ENCODE measurements at regions not wholly inside any gene's neighbourhood (a gene's known extent, or its start where the extent isn't known, plus 50 kb on each side); places are given as distances from the start of the nearest gene placed in this dataset.

- no peak overlapping the region for H3K4me3 Mint-ChIP-seq
- peaks cover 29 to 44% (median 38%) of the 10 kb centered on the region in 3 donors for H3K4me1 Mint-ChIP-seq
- peaks cover 9 to 16% (median 11%) of the 10 kb centered on the region in 3 donors for H3K27me3 Mint-ChIP-seq
- H3K27ac Mint-ChIP-seq: peak overlapping the region in 3 of 6 donors; percentile 19 to 89 (median 27)
- DNase-seq (no peak), ATAC-seq (ENCODE audit: low read depth in 2 of 2) (no peak)
- H3K9me3 Mint-ChIP-seq: peaks cover 0 to 12% (median 2%) of the 10 kb centered on the region in 7 donors
- H3K36me3 Mint-ChIP-seq: peaks cover 0 to 6% of the 10 kb centered on the region in 2 donors
These were observed 110.6 kb downstream of the SIK1 start for GRCh38 chr21:43316156-43316845.

- peaks cover 29 to 44% (median 38%) of the 10 kb centered on the region in 3 donors for H3K4me1 Mint-ChIP-seq
- peak; percentile 52 for DNase-seq
These were observed 111.4 kb downstream of the SIK1 start for GRCh38 chr21:43315244-43316137.

GRCh38 chr21:43313939-43314405 lies 113.0 kb downstream of the SIK1 start:
- DNase-seq (no peak), ATAC-seq (ENCODE audit: low read depth in 2 of 2) (no peak)
- Mint-ChIP-seq H3K4me1 (peaks cover 23 to 41% (median 29%) of the 10 kb centered on the region in 3 donors), H3K27ac (peak overlapping the region in 3 of 6 donors; percentile 70 to 89 (median 89)), H3K4me3 (no peak overlapping the region), H3K36me3 (peaks cover 0 to 6% of the 10 kb centered on the region in 2 donors), H3K9me3 (peaks cover 0 to 12% (median 2%) of the 10 kb centered on the region in 7 donors), H3K27me3 (peaks cover 7 to 16% (median 11%) of the 10 kb centered on the region in 3 donors)

More at GRCh38 chr21:43315244-43316137, 111.4 kb downstream of the SIK1 start:
- peak overlapping the region in 3 of 8 donors; percentile 27 to 81 (median 28) for H3K4me3 Mint-ChIP-seq
- ATAC-seq (ENCODE audit: low read depth in 2 of 2): peak; percentile 83 to 87
- H3K27me3 Mint-ChIP-seq: peaks cover 9 to 16% (median 11%) of the 10 kb centered on the region in 3 donors
- peaks cover 0 to 6% of the 10 kb centered on the region in 2 donors for H3K36me3 Mint-ChIP-seq
- peak overlapping the region in 5 of 6 donors; percentile 77 to 97 (median 94) for H3K27ac Mint-ChIP-seq
- peaks cover 0 to 12% (median 2%) of the 10 kb centered on the region in 7 donors for H3K9me3 Mint-ChIP-seq

GRCh38 chr21:43313221-43313938 lies 113.6 kb downstream of the SIK1 start:
- H3K27ac Mint-ChIP-seq: peak overlapping the region in 4 of 6 donors; percentile 24 to 89 (median 54)
- peaks cover 0 to 6% of the 10 kb centered on the region in 2 donors for H3K36me3 Mint-ChIP-seq
- H3K4me3 Mint-ChIP-seq: peak overlapping the region in 1 of 8 donors; percentile 47
- no peak for DNase-seq
- ATAC-seq (ENCODE audit: low read depth in 2 of 2): no peak
- peaks cover 0 to 7% (median 2%) of the 10 kb centered on the region in 7 donors for H3K9me3 Mint-ChIP-seq
- H3K4me1 Mint-ChIP-seq: peaks cover 18 to 35% (median 23%) of the 10 kb centered on the region in 3 donors
- peaks cover 4 to 16% (median 11%) of the 10 kb centered on the region in 3 donors for H3K27me3 Mint-ChIP-seq

DNA sequence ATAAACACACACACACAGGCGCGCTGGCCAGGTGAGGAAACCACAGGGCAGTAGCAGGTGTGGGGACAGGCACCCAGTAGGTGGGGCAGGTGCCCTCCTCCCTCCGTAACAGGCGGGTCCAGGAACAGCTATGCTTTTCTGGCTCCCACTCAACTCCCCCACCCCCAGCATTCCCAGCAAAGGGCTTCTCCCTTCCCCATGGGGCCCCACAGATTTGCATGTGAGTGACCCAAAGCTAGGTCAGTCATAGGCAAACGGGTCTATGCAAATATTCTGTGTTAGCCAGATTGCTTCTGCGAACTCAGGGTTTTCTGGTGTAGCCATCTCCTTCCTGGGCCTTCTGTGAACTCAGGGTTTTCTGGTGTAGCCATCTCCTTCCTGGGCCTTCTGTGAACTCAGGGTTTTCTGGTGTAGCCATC lies 114.2 kb downstream of the SIK1 start:
- peak overlapping the region in 1 of 6 donors; percentile 73 for H3K27ac Mint-ChIP-seq

DNA sequence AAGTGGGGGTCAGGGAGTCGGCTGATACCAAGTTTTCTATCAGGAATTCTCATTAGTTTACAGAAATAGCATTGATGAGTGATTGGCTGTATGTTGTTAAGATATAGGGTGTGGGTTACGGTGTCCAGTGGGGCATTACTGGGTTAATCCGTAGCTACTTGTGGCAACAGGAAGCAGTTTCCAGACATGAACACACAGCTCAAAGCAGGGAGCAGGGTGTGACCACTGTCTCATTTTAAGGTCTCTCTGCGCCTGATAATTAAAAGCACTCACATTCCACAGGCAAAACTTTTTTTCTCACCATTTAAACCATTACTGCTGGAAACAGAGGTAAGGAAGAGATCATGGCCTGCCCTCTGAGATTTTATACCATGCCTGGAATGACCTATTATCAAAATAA lies 114.9 kb downstream of the SIK1 start:
- ATAC-seq (ENCODE audit: low read depth in 2 of 2) (no peak), DNase-seq (no peak)
- H3K4me1 Mint-ChIP-seq: peaks cover 24 to 31% (median 30%) of the 10 kb centered on the region in 3 donors
- peak overlapping the region in 1 of 8 donors; percentile 24 for H3K4me3 Mint-ChIP-seq
- H3K27me3 Mint-ChIP-seq: peaks cover 4 to 11% (median 11%) of the 10 kb centered on the region in 3 donors
- H3K36me3 Mint-ChIP-seq: peaks cover 0 to 6% of the 10 kb centered on the region in 2 donors
- H3K9me3 Mint-ChIP-seq: no peaks in the 10 kb centered on the region
- H3K27ac Mint-ChIP-seq: no peak overlapping the region

More for the DNA sequence above, 114.2 kb downstream of the SIK1 start:
- Mint-ChIP-seq H3K4me3 (no peak overlapping the region), H3K36me3 (peaks cover 0 to 6% of the 10 kb centered on the region in 2 donors), H3K9me3 (peaks cover 0 to 5% (median 1%) of the 10 kb centered on the region in 7 donors), H3K27me3 (peaks cover 4 to 16% (median 11%) of the 10 kb centered on the region in 3 donors), H3K4me1 (peaks cover 18 to 32% (median 23%) of the 10 kb centered on the region in 3 donors)
- ATAC-seq (ENCODE audit: low read depth in 2 of 2) (peak in 1 of 2 donors; percentile 30), DNase-seq (no peak)

DNA sequence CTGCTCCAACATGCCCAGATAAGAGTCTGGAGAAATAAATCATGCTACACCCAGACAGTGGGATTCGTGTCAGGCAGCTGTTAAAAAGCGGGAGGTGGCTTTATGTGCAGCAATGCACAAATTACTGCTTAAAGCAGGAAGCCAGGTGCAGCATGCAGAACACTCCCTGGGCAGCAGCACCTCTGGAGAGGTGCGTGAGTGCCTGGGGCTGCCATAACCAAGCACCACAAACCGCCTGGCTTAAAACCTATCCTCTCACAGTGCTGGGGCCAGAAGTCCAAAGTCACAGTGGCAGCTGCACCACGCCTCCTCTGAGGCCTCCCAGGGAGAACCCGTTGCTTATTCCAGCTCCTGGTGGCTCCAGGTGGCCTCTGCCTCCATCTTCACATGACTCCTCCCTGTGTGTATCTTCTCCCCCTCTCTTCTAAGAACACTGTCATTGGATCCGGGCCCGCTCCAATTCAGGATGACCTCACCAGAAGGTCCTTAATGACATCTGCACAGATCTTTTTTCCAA lies 115.6 kb downstream of the SIK1 start:
- Mint-ChIP-seq H3K36me3 (peaks cover 0 to 6% of the 10 kb centered on the region in 2 donors), H3K9me3 (no peaks in the 10 kb centered on the region), H3K27me3 (peaks cover 4 to 11% (median 11%) of the 10 kb centered on the region in 3 donors), H3K4me3 (no peak overlapping the region), H3K4me1 (peaks cover 27 to 33% (median 31%) of the 10 kb centered on the region in 3 donors), H3K27ac (peak overlapping the region in 1 of 6 donors; percentile 89)
- no peak for DNase-seq
- ATAC-seq (ENCODE audit: low read depth in 2 of 2): no peak

- Mint-ChIP-seq H3K4me1 (peaks cover 24 to 37% (median 28%) of the 10 kb centered on the region in 3 donors), H3K27me3 (peaks cover 6 to 16% (median 11%) of the 10 kb centered on the region in 3 donors), H3K36me3 (no peaks in the 10 kb centered on the region), H3K4me3 (no peak overlapping the region), H3K9me3 (no peaks in the 10 kb centered on the region), H3K27ac (peak overlapping the region in 4 of 6 donors; percentile 21 to 75 (median 68))
- no peak for DNase-seq
- ATAC-seq (ENCODE audit: low read depth in 2 of 2): no peak
These were observed 118.1 kb downstream of the SIK1 start for GRCh38 chr21:43308815-43309283.

DNA sequence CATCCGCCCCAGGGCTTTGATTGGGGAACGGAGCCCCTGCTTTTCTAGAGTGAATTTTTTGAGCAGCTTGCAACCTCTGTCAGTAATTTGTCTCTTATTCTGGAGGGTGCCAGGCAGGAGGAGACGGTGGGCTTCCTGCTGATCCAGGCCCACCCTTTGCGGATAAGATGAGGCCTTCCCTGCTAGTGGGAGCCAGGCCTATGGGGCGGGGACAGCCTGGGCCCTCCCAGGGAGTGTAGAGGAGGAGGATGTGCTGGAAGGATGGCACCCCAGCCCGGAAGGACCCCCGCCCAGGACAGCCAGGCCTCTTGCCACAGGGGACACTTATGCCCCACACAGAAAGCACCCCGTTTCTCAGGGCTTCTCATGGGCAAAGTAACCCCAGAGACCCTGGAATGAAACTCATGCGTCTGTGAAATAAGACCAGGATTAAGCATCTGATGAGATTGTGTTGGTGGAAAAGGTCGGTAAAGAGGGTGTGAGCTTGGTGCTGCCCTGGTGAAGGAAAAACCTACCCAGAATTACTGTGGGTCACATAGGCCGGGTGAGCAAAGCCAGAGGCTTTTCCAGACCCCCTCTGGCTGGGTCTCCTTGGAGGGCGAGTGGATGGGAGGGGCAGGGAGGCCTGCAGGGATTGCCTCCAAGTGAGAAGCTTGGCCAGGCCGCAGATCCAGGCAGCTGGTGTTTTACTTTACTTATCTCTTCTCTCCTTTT lies 118.7 kb downstream of the SIK1 start:
- ATAC-seq (ENCODE audit: low read depth in 2 of 2): no peak
- DNase-seq: no peak
- peak overlapping the region in 3 of 6 donors; percentile 49 to 79 (median 75) for H3K27ac Mint-ChIP-seq

DNA sequence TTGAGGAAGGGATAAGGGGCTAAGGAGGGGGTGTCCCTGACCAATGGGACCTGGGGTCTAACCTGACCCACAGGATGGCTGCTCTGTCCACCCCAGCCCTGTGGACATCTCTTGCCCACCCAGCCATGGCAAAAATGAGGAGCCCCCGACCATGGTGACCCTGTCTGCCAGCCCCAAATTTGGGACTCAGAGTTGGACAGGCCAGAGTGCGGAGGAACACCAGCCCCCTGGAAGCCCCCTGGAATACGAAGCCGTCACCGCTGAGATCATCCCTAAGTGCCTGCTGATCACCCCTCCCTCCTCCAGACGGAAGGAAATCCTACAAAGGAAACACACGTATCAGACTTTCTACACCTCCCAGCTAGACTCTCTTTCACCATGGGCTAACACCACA lies 119.3 kb downstream of the SIK1 start:
- ATAC-seq (ENCODE audit: low read depth in 2 of 2) (no peak), DNase-seq (no peak)
- peaks cover 23 to 37% (median 28%) of the 10 kb centered on the region in 3 donors for H3K4me1 Mint-ChIP-seq
- H3K36me3 Mint-ChIP-seq: no peaks in the 10 kb centered on the region
- H3K4me3 Mint-ChIP-seq: peak overlapping the region in 1 of 8 donors; percentile 35
- H3K9me3 Mint-ChIP-seq: no peaks in the 10 kb centered on the region
- peaks cover 10 to 22% (median 18%) of the 10 kb centered on the region in 3 donors for H3K27me3 Mint-ChIP-seq
- peak overlapping the region in 4 of 6 donors; percentile 49 to 85 (median 80) for H3K27ac Mint-ChIP-seq

More for the DNA sequence above, 118.7 kb downstream of the SIK1 start:
- Mint-ChIP-seq H3K9me3 (no peaks in the 10 kb centered on the region), H3K27me3 (peaks cover 10 to 22% (median 14%) of the 10 kb centered on the region in 3 donors), H3K4me3 (no peak overlapping the region), H3K36me3 (no peaks in the 10 kb centered on the region), H3K4me1 (peaks cover 24 to 39% (median 30%) of the 10 kb centered on the region in 3 donors)

DNA sequence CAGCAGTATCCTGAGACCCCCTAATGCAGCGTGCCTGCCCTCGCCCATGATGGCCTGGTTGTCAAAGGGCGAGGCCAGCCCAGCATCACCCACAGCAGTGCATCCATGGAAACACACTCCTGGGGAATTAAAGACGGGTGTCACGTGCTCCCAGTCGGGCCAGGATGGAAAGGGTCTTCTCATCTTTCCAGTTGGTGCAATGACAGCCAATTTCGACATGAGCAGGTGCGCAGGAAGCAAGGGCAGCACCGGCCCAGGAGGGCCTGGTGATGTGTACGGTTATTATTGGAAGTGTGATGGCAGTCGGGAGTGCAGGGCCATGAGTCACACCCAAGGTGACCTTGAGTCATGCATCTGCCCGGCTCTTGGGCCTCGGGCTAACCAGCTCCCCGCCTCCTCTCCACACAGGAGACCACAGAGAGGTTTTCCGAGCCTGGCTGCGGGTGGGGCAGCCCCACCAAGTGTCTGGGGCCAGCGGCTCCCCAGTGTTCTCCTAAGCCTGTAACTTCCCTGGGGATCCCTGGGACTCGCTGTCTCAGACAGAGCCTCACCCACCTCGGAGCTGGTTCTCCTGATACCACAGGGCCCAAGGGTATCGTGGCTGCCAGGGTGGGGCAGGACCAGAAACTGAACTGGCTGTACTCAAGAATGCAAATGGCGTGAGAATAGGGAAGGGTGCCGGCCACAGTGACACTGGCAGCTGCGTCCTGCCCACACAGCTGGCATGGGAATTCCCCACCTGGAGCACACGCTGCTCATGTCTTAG lies 119.8 kb downstream of the SIK1 start:
- Mint-ChIP-seq H3K4me3 (peak overlapping the region in 2 of 8 donors; percentile 20 to 35), H3K36me3 (no peaks in the 10 kb centered on the region), H3K9me3 (no peaks in the 10 kb centered on the region), H3K27me3 (peaks cover 10 to 22% (median 18%) of the 10 kb centered on the region in 3 donors), H3K27ac (peak overlapping the region in 4 of 6 donors; percentile 21 to 85 (median 80)), H3K4me1 (peaks cover 20 to 33% (median 23%) of the 10 kb centered on the region in 3 donors)
- peak; percentile 30 for DNase-seq
- peak; percentile 72 to 83 for ATAC-seq (ENCODE audit: low read depth in 2 of 2)

All from naive B cell (primary cell).